Activated naive CD4-positive, alpha-beta T cell treated with anti-CD3 and anti-CD28 coated beads for 36 hours (primary cell): ENCODE measurements at regions not wholly inside any gene's neighbourhood (a gene's known extent, or its start where the extent isn't known, plus 50 kb on each side); places are given as distances from the start of the nearest gene placed in this dataset.

Experiments
- CTCF ChIA-PET: fragments of 350-600 bp; sonication (Branson Sonifier 250); formaldehyde crosslinking; loops from one replicate; lab custom pipeline; 2021; ENCODE audit warnings: antibody characterized with exemption; lab: Charles Lee
- DNase-seq: peaks from one replicate; pipeline ENCODE4 v3.0.0-alpha.2; 2020
- H3K27ac Mint-ChIP-seq: one replicate; pipeline ENCODE4 v1.8.0; 2021; ENCODE audit warnings: mild to moderate bottlenecking, mixed read lengths
- H3K27me3 Mint-ChIP-seq: one replicate; pipeline ENCODE4 v1.8.0; 2021; ENCODE audit warnings: low read depth, mixed read lengths
- H3K36me3 Mint-ChIP-seq: one replicate; pipeline ENCODE4 v1.8.0; 2021; ENCODE audit warnings: low read depth, mixed read lengths
- H3K4me1 Mint-ChIP-seq: one replicate; pipeline ENCODE4 v1.8.0; 2021; ENCODE audit warnings: low read depth, mixed read lengths
- H3K4me3 Mint-ChIP-seq: one replicate; pipeline ENCODE4 v1.8.0; 2021; ENCODE audit warnings: mild to moderate bottlenecking, moderate library complexity, mixed read lengths
- H3K9me3 Mint-ChIP-seq: one replicate; pipeline ENCODE4 v1.8.0; 2021; ENCODE audit warnings: mixed read lengths
- intact Hi-C: fragments of 100-400 bp; cut with micrococcal nuclease; formaldehyde crosslinking; loops from one replicate; pipeline ENCODE4 v1.15.1; 2023

DNA sequence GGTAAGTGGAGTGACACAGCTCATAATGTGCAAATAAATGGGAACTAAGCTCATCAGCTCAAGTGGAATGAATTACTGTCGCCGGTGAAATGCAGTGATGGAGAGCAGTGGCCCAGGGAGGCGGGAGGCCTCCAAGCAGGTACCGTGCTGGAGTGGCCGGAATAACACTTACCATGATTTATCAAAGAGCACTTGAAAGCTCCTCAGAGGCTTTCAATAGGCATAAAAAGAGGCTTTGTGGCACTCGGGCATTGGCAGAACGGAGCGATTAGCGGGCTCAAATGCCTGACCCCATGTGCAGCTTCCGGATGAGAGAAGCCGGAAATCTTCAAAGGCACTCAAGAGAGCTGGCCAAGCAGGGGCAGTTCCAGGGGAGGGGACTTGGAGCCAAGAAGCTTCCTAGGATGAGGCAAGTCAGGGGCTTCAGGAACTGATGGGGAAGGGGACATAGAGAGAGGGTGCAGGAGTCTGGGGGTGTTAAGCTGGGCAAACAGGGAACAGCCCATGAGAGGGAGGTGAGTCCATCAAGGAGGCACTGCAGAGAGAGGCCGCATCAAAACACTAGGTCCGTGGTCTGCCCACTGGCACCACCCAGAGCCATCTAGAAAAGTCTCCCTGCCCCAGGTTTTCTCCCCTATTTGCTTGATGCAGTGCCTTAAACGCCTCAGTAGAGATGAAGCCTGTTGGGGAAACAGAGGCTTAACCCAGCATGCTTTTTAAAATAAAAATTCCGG lies 144.0 kb upstream of the IRX6 start:
- DNase-seq, result no peak
- Mint-ChIP-seq H3K4me3 (no peak overlapping the region), H3K9me3 (no peaks in the 10 kb centered on the region), H3K27ac (no peak overlapping the region), H3K36me3 (no peaks in the 10 kb centered on the region), H3K4me1 (no peaks in the 10 kb centered on the region), H3K27me3 (peaks cover 3% of the 10 kb centered on the region)
- CTCF ChIA-PET, result no interaction called here
- intact Hi-C loops, result no loop called here

DNA sequence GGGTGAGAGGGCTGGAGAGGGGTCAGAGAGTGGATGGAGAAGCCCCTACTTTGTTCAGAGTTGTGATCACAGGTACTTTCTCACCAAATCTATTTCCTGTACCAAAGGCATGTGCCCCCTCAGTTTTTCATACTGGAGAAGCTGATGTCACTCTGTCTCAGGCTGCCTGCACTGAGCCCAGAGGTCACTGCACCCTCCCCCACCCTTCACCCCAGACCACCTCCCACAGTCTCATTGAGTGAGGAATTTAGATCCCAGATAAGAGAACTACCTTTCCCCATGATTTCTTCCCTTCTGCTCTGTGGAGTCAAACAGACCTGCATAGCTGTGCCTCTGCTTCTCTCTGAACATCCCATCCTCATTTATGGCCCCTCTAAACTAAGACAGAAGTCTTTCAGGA lies 140.0 kb upstream of the IRX6 start:
- CTCF ChIA-PET, result no interaction called here
- Mint-ChIP-seq H3K36me3 (no peaks in the 10 kb centered on the region), H3K4me3 (no peak overlapping the region), H3K4me1 (no peaks in the 10 kb centered on the region), H3K27me3 (peaks cover 14% of the 10 kb centered on the region), H3K9me3 (no peaks in the 10 kb centered on the region), H3K27ac (no peak overlapping the region)
- intact Hi-C loops, result no loop called here
- no peak for DNase-seq

DNA sequence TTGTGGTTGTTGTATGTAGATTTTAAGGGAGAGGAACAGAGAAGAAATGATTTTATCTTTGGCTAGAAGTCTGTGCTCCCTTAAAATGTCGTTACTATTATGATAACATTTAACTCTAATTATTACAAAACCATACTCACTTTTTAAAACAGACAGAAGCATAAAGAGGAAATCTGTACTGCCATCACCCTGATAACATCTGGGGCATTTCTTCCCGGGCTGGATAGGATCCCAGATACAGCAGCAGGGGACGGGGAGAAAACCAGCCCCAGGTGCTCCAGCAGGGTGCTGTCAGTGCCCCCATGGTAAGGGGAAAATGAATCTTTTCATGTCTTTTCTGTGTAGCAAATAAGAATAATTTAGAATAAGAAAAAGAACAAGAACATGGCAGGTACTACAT lies 139.4 kb upstream of the IRX6 start:
- Mint-ChIP-seq H3K4me3 (no peak overlapping the region), H3K36me3 (no peaks in the 10 kb centered on the region), H3K4me1 (no peaks in the 10 kb centered on the region), H3K27ac (no peak overlapping the region), H3K27me3 (peaks cover 18% of the 10 kb centered on the region), H3K9me3 (no peaks in the 10 kb centered on the region)
- intact Hi-C loops, result no loop called here
- CTCF ChIA-PET, result no interaction called here
- no peak for DNase-seq

DNA sequence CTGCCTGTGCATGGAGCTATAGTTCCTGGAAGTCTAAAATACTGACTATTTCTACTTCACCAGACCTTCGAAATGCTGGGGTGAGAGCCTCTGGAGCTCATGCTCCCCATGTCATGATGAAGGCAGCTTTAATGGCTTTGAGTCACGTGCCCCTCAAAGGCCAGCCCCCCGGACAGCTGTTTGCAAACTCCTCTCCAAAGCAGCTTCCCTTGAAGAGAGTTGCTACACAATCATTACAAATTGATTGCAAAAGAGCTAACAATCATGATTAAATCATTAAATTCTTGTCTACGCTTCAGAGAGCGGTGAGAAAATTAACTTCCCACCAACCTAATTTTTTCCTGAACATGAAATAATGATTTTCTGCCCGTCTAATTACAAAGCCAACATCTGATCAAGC lies 134.8 kb upstream of the IRX6 start:
- DNase-seq, result no peak
- CTCF ChIA-PET, result no interaction called here
- intact Hi-C loops, result no loop called here
- peaks cover 24% of the 10 kb centered on the region for H3K27me3 Mint-ChIP-seq
- H3K27ac Mint-ChIP-seq, result no peak overlapping the region
- no peaks in the 10 kb centered on the region for H3K9me3 Mint-ChIP-seq
- no peak overlapping the region for H3K4me3 Mint-ChIP-seq
- H3K36me3 Mint-ChIP-seq, result no peaks in the 10 kb centered on the region
- no peaks in the 10 kb centered on the region for H3K4me1 Mint-ChIP-seq

DNA sequence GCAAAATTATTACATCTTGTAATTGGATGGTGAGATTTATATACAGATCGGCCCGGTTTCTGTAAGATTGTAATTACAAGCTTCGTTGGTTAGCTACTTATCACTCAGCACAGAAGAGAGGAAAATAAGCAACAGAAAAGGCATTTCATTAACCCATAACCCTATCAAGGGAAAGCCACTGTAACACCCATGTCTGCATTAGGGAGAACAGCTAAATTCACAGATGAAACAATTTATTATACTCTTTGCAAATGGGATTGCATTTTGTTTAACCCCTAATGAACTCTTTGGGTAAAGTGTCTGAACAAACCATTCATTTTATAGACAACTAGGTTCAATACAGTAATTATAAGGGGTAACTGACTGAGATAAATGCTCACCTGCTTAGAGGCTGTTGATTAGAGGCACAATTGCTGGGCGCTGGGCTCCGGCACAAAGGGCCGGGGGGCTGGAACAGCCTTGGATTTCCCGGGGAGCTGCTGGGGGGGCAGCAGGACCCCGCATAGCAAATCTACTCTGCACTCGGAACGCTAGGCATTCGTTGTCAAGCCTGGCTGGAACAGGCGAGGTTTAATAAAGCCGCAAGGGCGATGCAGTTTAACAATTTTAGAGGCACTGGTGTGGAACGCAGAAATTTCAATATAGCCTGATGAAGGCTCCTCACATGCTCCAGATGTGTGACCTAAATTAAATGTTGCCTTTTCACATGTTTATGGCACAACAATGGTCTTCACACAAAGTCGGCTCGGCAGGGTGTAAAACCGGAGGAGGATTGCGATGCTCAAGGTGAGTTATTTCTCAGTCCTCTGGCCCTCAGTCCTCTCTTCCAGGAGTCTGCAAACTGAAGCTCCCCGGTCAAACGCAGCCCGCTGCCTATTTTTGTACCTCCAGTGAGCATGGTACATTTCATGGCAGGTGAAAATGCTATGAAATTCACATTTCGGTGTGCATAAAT lies 134.0 kb upstream of the IRX6 start:
- intact Hi-C loops, result no loop called here
- H3K4me1 Mint-ChIP-seq, result no peaks in the 10 kb centered on the region
- H3K27ac Mint-ChIP-seq, result no peak overlapping the region
- no peaks in the 10 kb centered on the region for H3K36me3 Mint-ChIP-seq
- peaks cover 22% of the 10 kb centered on the region for H3K27me3 Mint-ChIP-seq
- CTCF ChIA-PET, result no interaction called here
- DNase-seq, result no peak
- H3K9me3 Mint-ChIP-seq, result no peaks in the 10 kb centered on the region
- no peak overlapping the region for H3K4me3 Mint-ChIP-seq

DNA sequence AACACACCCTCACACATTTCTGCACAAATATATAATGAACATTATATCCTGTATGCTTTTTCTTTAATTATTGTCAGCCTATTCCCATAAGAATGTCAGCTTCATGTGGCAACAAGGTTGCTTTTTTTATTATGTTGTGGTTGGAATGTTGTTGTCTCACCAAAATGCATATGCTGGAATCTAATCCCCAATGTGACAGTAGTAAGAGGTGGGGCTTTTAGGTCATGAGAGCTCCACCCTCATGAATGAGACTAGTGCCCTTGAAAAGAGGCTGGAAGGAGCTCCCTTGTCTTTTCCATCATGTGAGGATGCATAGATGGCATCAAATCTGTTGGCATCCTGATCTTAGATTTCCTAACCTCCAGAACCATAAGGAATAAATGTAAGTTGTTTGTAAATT lies 131.3 kb upstream of the IRX6 start:
- no peak for DNase-seq
- intact Hi-C loops, result no loop called here
- Mint-ChIP-seq H3K4me3 (no peak overlapping the region), H3K27ac (no peak overlapping the region), H3K27me3 (peaks cover 11% of the 10 kb centered on the region), H3K36me3 (no peaks in the 10 kb centered on the region), H3K4me1 (no peaks in the 10 kb centered on the region), H3K9me3 (peaks cover 3% of the 10 kb centered on the region)
- CTCF ChIA-PET, result no interaction called here

DNA sequence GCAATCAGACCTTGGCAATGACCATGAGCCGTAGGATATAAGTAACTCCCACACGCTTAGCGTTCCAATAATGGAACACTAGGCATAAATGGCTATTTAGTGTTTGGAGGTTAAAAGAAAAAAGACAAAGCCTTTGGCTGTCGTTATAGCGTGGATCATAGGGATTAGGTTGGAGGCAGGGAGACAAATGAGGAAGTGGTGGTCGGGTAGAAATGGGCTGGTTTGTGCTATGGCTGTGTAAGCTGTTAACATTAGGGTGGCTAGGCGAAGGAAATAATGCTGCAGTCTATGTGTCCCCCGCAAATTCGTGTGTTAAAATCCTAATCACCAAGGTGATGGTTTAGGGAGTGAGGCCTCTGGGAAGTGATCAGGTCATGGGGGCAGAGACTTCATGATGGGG lies 120.4 kb upstream of the IRX6 start:
- DNase-seq, result no peak
- no peak overlapping the region for H3K4me3 Mint-ChIP-seq
- CTCF ChIA-PET, result interaction anchor here (0.6 kb wide), 1 partner anchor 11 kb away, joined by 7 read pairs; no protein-coding TSS in a partner anchor
- no peaks in the 10 kb centered on the region for H3K4me1 Mint-ChIP-seq
- H3K36me3 Mint-ChIP-seq, result no peaks in the 10 kb centered on the region
- no peaks in the 10 kb centered on the region for H3K9me3 Mint-ChIP-seq
- intact Hi-C loops, result no loop called here
- H3K27me3 Mint-ChIP-seq, result peaks cover 3% of the 10 kb centered on the region
- H3K27ac Mint-ChIP-seq, result no peak overlapping the region

DNA sequence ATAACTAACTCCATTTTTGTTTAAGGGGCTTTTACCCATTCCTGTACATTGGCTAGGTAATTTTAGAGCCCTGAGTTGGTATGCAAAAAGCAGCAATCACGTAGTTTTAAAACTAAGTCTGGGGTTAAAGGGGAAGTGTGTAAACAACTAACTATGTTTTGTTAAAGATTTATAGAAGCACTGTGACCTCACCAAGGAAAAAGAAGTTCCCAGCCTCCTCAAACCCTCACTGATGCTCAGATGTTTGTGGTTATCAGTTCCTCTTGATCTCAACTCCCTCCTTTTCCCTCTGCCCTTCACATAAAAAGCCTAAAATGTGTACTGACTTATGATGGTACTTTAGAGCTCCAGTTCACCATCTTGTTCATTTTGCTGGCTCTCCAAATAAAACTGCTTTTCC lies 119.9 kb upstream of the IRX6 start:
- intact Hi-C loops, result no loop called here
- no peaks in the 10 kb centered on the region for H3K4me1 Mint-ChIP-seq
- H3K27me3 Mint-ChIP-seq, result peaks cover 3% of the 10 kb centered on the region
- no peak for DNase-seq
- no peak overlapping the region for H3K4me3 Mint-ChIP-seq
- H3K9me3 Mint-ChIP-seq, result no peaks in the 10 kb centered on the region
- no peaks in the 10 kb centered on the region for H3K36me3 Mint-ChIP-seq
- H3K27ac Mint-ChIP-seq, result no peak overlapping the region
- CTCF ChIA-PET, result no interaction called here

DNA sequence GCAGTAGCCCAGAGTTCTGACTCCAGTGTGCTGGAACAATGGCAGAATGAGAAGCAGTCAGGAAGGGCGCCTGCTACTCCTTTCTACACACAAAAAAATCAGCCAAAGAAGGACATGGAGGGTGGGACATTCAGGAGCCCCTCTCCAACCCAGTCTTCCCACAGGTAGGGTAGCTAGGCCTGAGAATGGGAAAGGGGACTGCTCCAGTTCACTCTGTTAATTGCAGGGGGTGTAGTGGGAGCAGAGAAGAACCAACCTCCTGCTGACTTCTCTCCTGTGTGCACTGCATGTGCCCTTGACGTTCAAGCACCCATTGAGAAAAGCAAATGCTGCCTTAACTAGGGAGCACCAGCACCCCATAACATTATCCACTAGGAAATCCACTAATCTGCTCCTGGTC lies 119.1 kb upstream of the IRX6 start:
- H3K36me3 Mint-ChIP-seq, result no peaks in the 10 kb centered on the region
- no peak for DNase-seq

DNA sequence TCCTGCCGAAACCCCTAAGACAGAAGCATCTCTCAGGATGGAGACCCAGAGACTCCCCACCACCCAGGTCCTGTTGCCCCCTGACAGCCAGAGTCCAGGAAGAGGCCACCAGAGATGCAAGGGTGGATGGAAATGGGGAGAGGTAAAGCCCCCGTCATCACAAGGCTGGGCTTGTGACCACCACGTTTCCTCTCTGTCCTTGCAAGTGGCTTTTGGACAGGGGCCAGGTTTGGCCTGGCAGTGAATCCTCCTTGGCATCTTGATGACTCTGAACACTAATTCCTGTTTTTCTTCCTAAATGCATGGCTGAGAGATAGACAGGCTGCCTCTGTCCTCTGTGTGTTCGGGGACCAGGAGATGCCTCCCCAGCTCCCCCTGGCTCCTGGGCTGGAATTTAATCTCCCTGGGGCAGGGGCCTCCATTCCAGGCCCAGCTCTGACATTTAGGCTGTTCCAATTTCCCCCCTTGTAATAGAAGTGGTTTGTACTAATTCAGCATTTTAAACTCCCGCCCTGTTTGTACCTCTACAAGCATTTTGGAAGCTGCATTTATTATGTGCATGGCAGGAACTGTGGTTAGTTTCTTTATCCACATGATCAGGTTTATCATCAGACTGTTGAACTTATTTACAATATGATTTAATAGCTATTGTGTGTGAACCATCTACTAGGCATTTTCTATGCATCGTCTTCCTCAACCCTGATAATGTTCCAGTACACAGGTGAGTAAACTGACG lies 116.1 kb upstream of the IRX6 start:
- no peaks in the 10 kb centered on the region for H3K9me3 Mint-ChIP-seq
- no peak overlapping the region for H3K27ac Mint-ChIP-seq
- H3K36me3 Mint-ChIP-seq, result no peaks in the 10 kb centered on the region
- no peaks in the 10 kb centered on the region for H3K27me3 Mint-ChIP-seq
- CTCF ChIA-PET, result no interaction called here
- intact Hi-C loops, result no loop called here
- no peaks in the 10 kb centered on the region for H3K4me1 Mint-ChIP-seq
- H3K4me3 Mint-ChIP-seq, result no peak overlapping the region
- no peak for DNase-seq

More for the DNA sequence above, 119.1 kb upstream of the IRX6 start:
- H3K27ac Mint-ChIP-seq, result no peak overlapping the region
- intact Hi-C loops, result no loop called here
- H3K4me3 Mint-ChIP-seq, result no peak overlapping the region
- H3K4me1 Mint-ChIP-seq, result no peaks in the 10 kb centered on the region
- H3K9me3 Mint-ChIP-seq, result no peaks in the 10 kb centered on the region
- H3K27me3 Mint-ChIP-seq, result peaks cover 3% of the 10 kb centered on the region
- CTCF ChIA-PET, result no interaction called here

DNA sequence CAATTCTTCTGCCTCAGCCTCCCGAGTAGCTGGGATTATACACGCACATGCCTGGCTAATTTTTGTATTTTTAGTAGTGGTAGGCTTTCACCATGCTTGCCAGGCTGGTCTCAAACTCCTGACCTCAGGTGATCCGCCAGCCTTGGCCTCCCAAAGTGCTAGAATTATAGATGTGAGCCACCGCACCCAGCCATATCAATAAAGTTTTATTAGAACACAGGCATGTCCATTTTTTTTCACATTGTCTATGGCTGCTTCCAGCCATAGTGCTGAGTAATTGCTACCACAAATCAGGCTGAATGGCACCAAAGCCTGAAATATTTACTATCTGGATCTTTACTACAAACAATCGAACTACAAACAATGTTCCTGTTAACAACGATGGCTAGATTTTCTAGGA lies 114.4 kb upstream of the IRX6 start:
- no peaks in the 10 kb centered on the region for H3K4me1 Mint-ChIP-seq
- H3K9me3 Mint-ChIP-seq, result no peaks in the 10 kb centered on the region
- no peaks in the 10 kb centered on the region for H3K36me3 Mint-ChIP-seq
- no peak overlapping the region for H3K27ac Mint-ChIP-seq
- no peak overlapping the region for H3K4me3 Mint-ChIP-seq
- peaks cover 3% of the 10 kb centered on the region for H3K27me3 Mint-ChIP-seq
- DNase-seq, result no peak
- CTCF ChIA-PET, result no interaction called here
- intact Hi-C loops, result no loop called here

DNA sequence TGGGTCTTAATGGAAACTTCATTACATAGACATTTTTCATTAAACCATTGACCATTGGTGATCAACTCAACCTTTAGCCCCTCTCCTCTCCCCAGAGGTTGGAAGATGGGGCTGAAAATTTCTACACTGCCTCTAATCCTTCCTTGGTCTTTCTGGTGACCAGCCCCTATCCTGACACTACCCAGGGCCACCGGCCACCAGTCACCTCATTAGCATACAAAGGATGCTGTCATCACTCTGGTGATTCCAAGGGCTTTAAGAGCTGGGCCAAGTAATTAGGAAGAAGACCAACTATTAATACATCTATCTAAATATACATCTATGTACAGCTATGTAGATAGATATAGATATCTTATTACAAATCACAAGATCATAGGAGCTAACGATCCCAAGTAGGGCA lies 111.2 kb upstream of the IRX6 start:
- no peaks in the 10 kb centered on the region for H3K36me3 Mint-ChIP-seq
- H3K4me3 Mint-ChIP-seq, result no peak overlapping the region
- CTCF ChIA-PET, result no interaction called here
- no peak for DNase-seq
- no peaks in the 10 kb centered on the region for H3K9me3 Mint-ChIP-seq
- H3K4me1 Mint-ChIP-seq, result no peaks in the 10 kb centered on the region
- H3K27ac Mint-ChIP-seq, result no peak overlapping the region
- H3K27me3 Mint-ChIP-seq, result peaks cover 5% of the 10 kb centered on the region
- intact Hi-C loops, result no loop called here
